ENCODE measurements at regions not wholly inside any gene's neighbourhood (a gene's known extent, or its start where the extent isn't known, plus 50 kb on each side); places are given as distances from the start of the nearest gene placed in this dataset.
A peak's percentile ranks its signal among the peaks of the same experiment; 100 is the strongest.

- TF ChIP-seq ISL2 (CRISPR knock-in tag; IDR thresholded peaks at IDR 0.05) (peak; percentile 66), GATAD2A (CRISPR knock-in tag; IDR thresholded peaks at IDR 0.05) (peak; percentile 68), MAX (IDR thresholded peaks at IDR 0.05) (peak; percentile 39; the same call in 1 of the 2 replicates), SALL2 (CRISPR knock-in tag; IDR thresholded peaks at IDR 0.05) (peak; percentile 75; the same call in 1 of the 2 replicates), ZNF235 (CRISPR knock-in tag; IDR thresholded peaks at IDR 0.05; ENCODE audit: borderline replicate concordance) (0 out of 2 replicates have a peak, but pooled peaks have one; percentile 44), SNRNP70 (IDR thresholded peaks at IDR 0.05; ENCODE audit: low read depth, low read length) (no peak), DR1 (CRISPR knock-in tag; IDR thresholded peaks at IDR 0.05) (peak; percentile 66; the same call in 1 of the 2 replicates), ZNF687 (CRISPR knock-in tag; IDR thresholded peaks at IDR 0.05) (no peak), DDIT3 (CRISPR knock-in tag; IDR thresholded peaks at IDR 0.05) (no peak), ZBTB8A (CRISPR knock-in tag; IDR thresholded peaks at IDR 0.05; ENCODE audit: borderline replicate concordance, low read depth) (no peak), NKX3-1 (CRISPR knock-in tag; IDR thresholded peaks at IDR 0.05) (peak; percentile 77; the same call in 1 of the 2 replicates), SIN3A (IDR thresholded peaks at IDR 0.05; ENCODE audit: borderline replicate concordance, low read depth, low read length) (0 out of 2 replicates have a peak, but pooled peaks have one; percentile 52), ZNF747 (CRISPR knock-in tag; IDR thresholded peaks at IDR 0.05; ENCODE audit: borderline replicate concordance) (peak; percentile 31; the same call in 1 of the 2 replicates), ZKSCAN5 (CRISPR knock-in tag; IDR thresholded peaks at IDR 0.05) (no peak), ZNF710 (CRISPR knock-in tag; IDR thresholded peaks at IDR 0.05; ENCODE audit: borderline replicate concordance) (no peak), RBM39 (IDR thresholded peaks at IDR 0.05; ENCODE audit: low read depth, low read length, poor library complexity, severe bottlenecking) (no peak), KLF16 (CRISPR knock-in tag; IDR thresholded peaks at IDR 0.05) (no peak; a peak in 1 of 4 replicates), REPIN1 (CRISPR knock-in tag; IDR thresholded peaks at IDR 0.05; ENCODE audit: borderline replicate concordance, low read depth) (peak; percentile 81; the same call in 1 of the 2 replicates), ZNF589 (CRISPR knock-in tag; conservative IDR thresholded peaks at IDR 0.05) (no peak), KDM3A (CRISPR knock-in tag; IDR thresholded peaks at IDR 0.05; ENCODE audit: low read depth) (no peak), ZBTB26 (CRISPR knock-in tag; IDR thresholded peaks at IDR 0.05; ENCODE audit: borderline replicate concordance) (no peak)
These were observed 80.4 kb upstream of the ZNF184 start (continued) for GRCh38 chr6:27553123-27553904.

Measured in HepG2 (cell line).